ENCODE measurements at regions not wholly inside any gene's neighbourhood (a gene's known extent, or its start where the extent isn't known, plus 50 kb on each side); places are given as distances from the start of the nearest gene placed in this dataset.

- ATAC-seq, result no peak
- DNase-seq, result no peak
Observed at GRCh38 chr5:164119806-164120447, 614.5 kb downstream of the MAT2B start.

DNA sequence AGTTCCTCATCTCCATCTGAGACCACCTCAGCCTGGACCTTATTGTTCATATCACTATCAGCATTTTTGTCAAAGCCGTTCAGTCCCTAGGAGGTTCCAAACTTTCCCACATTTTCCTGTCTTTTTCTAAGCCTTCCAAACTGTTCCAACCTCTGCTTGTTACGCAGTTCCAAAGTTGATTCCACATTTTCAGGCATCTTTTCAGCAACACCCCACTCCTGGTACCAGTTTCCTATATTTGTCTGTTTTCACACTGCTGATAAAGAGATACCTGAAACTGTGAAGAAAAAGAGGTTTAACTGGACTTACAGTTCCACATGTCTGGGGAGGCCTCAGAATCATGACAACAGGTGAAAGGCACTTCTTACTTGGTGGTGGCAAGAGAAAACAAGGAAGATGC is 622.1 kb downstream of the MAT2B start:
- Histone ChIP-seq H3K27me3 (no peaks in the 10 kb centered on the region), H3K9me3 (no peaks in the 10 kb centered on the region), H3K27ac (no peak overlapping the region), H3K4me3 (no peak overlapping the region), H3K4me1 (no peaks in the 10 kb centered on the region), H3K36me3 (no peaks in the 10 kb centered on the region)
- no peak for TF ChIP-seq CTCF (IDR thresholded peaks at IDR 0.05 in 4 of 5, conservative IDR thresholded peaks at IDR 0.05 in 1 of 5)
- no peak for TF ChIP-seq POLR2A (IDR thresholded peaks at IDR 0.05)
- DNase-seq, result no peak
- intact Hi-C loops (cut with DNase I; ENCODE audit: low total_unique reads) (no loop called here), in situ Hi-C loops (cut with MboI; ENCODE audit: low sequenced_read_pairs in 4 of 4) (no loop called here)
- ATAC-seq, result no peak

More at GRCh38 chr5:164119806-164120447, 614.5 kb downstream of the MAT2B start:
- Histone ChIP-seq H3K4me3 (no peak overlapping the region), H3K27me3 (no peaks in the 10 kb centered on the region), H3K9me3 (no peaks in the 10 kb centered on the region), H3K27ac (no peak overlapping the region), H3K4me1 (no peaks in the 10 kb centered on the region), H3K36me3 (no peaks in the 10 kb centered on the region)
- in situ Hi-C loops (cut with MboI; ENCODE audit: low sequenced_read_pairs in 4 of 4), result no loop called here
- no peak for TF ChIP-seq CTCF (IDR thresholded peaks at IDR 0.05 in 4 of 5, conservative IDR thresholded peaks at IDR 0.05 in 1 of 5)
- no peak for TF ChIP-seq POLR2A (IDR thresholded peaks at IDR 0.05)
- intact Hi-C loops (cut with DNase I; ENCODE audit: low total_unique reads), result no loop called here

GRCh38 chr5:164132358-164132757 is 626.9 kb downstream of the MAT2B start:
- ATAC-seq, result no peak
- TF ChIP-seq POLR2A (IDR thresholded peaks at IDR 0.05) (no peak), CTCF (IDR thresholded peaks at IDR 0.05 in 4 of 5, conservative IDR thresholded peaks at IDR 0.05 in 1 of 5) (no peak)
- H3K4me3 ChIP-seq, result no peak overlapping the region
- H3K27ac ChIP-seq, result no peak overlapping the region
- no peaks in the 10 kb centered on the region for H3K9me3 ChIP-seq
- H3K27me3 ChIP-seq, result no peaks in the 10 kb centered on the region
- no peak for DNase-seq
- in situ Hi-C loops (cut with MboI; ENCODE audit: low sequenced_read_pairs in 4 of 4) (no loop called here), intact Hi-C loops (cut with DNase I; ENCODE audit: low total_unique reads) (no loop called here)
- no peaks in the 10 kb centered on the region for H3K36me3 ChIP-seq
- no peaks in the 10 kb centered on the region for H3K4me1 ChIP-seq

GRCh38 chr5:164137095-164137494 is 631.7 kb downstream of the MAT2B start:
- no peak for DNase-seq
- in situ Hi-C loops (cut with MboI; ENCODE audit: low sequenced_read_pairs in 4 of 4), result no loop called here

More at GRCh38 chr5:164137095-164137494, 631.7 kb downstream of the MAT2B start:
- no peak for ATAC-seq
- Histone ChIP-seq H3K4me3 (no peak overlapping the region), H3K36me3 (no peaks in the 10 kb centered on the region), H3K27me3 (no peaks in the 10 kb centered on the region), H3K9me3 (no peaks in the 10 kb centered on the region), H3K27ac (no peak overlapping the region), H3K4me1 (no peaks in the 10 kb centered on the region)
- no peak for TF ChIP-seq POLR2A (IDR thresholded peaks at IDR 0.05)
- no peak for TF ChIP-seq CTCF (IDR thresholded peaks at IDR 0.05 in 4 of 5, conservative IDR thresholded peaks at IDR 0.05 in 1 of 5)
- intact Hi-C loops (cut with DNase I; ENCODE audit: low total_unique reads), result no loop called here

Measured in gastrocnemius medialis (tissue), 4 donors.